ENCODE measurements at regions not wholly inside any gene's neighbourhood (a gene's known extent, or its start where the extent isn't known, plus 50 kb on each side); places are given as distances from the start of the nearest gene placed in this dataset.
"Not testable (repeated sequence)": the region's sequence is repeated elsewhere in the genome, so short reads cannot be mapped to it uniquely, and the experiment has no call there.

GRCh38 chr6:78243519-78243918 lies 590.7 kb downstream of the MEI4 start:
- no peak for DNase-seq

GRCh38 chr6:78251931-78252330 lies 599.1 kb downstream of the MEI4 start:
- no peak for DNase-seq

GRCh38 chr6:78253618-78254017 lies 600.8 kb downstream of the MEI4 start:
- DNase-seq: no peak

GRCh38 chr6:78259935-78260334 lies 607.1 kb downstream of the MEI4 start:
- no peak for DNase-seq

- not testable (repeated sequence) for DNase-seq
These were observed 606.9 kb upstream of the IRAK1BP1 start for GRCh38 chr6:78260427-78260826.

GRCh38 chr6:78268591-78269452 lies 598.5 kb upstream of the IRAK1BP1 start:
- no peak for DNase-seq

- no peak for DNase-seq
These were observed 566.5 kb upstream of the IRAK1BP1 start for GRCh38 chr6:78300885-78301284.

- DNase-seq: no peak
These were observed 564.9 kb upstream of the IRAK1BP1 start for GRCh38 chr6:78302411-78302810.

GRCh38 chr6:78308025-78308424 lies 559.3 kb upstream of the IRAK1BP1 start:
- no peak for DNase-seq

GRCh38 chr6:78322068-78322845 lies 545.1 kb upstream of the IRAK1BP1 start:
- DNase-seq: no peak

GRCh38 chr6:78324213-78324612 lies 543.1 kb upstream of the IRAK1BP1 start:
- no peak for DNase-seq

- no peak for DNase-seq
These were observed 526.6 kb upstream of the IRAK1BP1 start for GRCh38 chr6:78340755-78341154.

- no peak for DNase-seq
These were observed 521.5 kb upstream of the IRAK1BP1 start for GRCh38 chr6:78345882-78346281.

- DNase-seq: no peak
These were observed 520.0 kb upstream of the IRAK1BP1 start for GRCh38 chr6:78347191-78347916.

- no peak for DNase-seq
These were observed 514.3 kb upstream of the IRAK1BP1 start for GRCh38 chr6:78353040-78353439.

GRCh38 chr6:78363688-78364087 lies 503.7 kb upstream of the IRAK1BP1 start:
- DNase-seq: no peak

- DNase-seq: no peak
These were observed 501.9 kb upstream of the IRAK1BP1 start for GRCh38 chr6:78365473-78365872.

GRCh38 chr6:78377056-78377455 lies 490.3 kb upstream of the IRAK1BP1 start:
- DNase-seq: no peak

GRCh38 chr6:78379982-78380381 lies 487.4 kb upstream of the IRAK1BP1 start:
- no peak for DNase-seq

- no peak for DNase-seq
These were observed 486.8 kb upstream of the IRAK1BP1 start for GRCh38 chr6:78380541-78380940.

- no peak for DNase-seq
These were observed 483.4 kb upstream of the IRAK1BP1 start for GRCh38 chr6:78383968-78384367.

- not testable (repeated sequence) for DNase-seq
These were observed 480.5 kb upstream of the IRAK1BP1 start for GRCh38 chr6:78386854-78387253.

GRCh38 chr6:78390066-78390465 lies 477.3 kb upstream of the IRAK1BP1 start:
- DNase-seq: no peak

Measured in C1 segment of cervical spinal cord (tissue), 14 donors.